HG02943 (cell line): ENCODE measurements at regions not wholly inside any gene's neighbourhood (a gene's known extent, or its start where the extent isn't known, plus 50 kb on each side); places are given as distances from the start of the nearest gene placed in this dataset.

ENCODE experiments used
- ATAC-seq: cut with Tn5 transposase; IDR thresholded peaks from one replicate; pipeline ENCODE4 v1.9.1; 2021; ENCODE audit warnings: mild to moderate bottlenecking, low read depth, moderate library complexity; ENCODE audit not compliant: unreplicated experiment

DNA sequence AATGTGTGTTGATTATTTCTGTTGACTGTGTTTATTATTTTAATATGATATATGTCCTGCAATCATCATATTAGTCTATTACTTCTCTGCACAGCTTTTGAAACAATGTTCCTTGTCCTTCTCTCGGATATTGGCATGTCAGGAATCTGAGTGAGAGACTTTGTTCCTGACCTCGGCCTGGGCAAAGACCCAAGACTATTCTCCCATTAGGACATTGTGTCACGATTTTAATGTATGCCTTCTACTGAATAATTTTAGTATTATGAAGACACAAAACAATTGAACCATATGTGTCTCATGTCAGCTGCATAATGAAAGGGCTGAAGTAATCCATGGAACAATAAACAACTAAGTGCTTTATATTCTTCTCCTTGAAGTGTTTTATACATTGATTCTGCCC is 580.8 kb upstream of the TENM3 start:
- ATAC-seq, result no peak

DNA sequence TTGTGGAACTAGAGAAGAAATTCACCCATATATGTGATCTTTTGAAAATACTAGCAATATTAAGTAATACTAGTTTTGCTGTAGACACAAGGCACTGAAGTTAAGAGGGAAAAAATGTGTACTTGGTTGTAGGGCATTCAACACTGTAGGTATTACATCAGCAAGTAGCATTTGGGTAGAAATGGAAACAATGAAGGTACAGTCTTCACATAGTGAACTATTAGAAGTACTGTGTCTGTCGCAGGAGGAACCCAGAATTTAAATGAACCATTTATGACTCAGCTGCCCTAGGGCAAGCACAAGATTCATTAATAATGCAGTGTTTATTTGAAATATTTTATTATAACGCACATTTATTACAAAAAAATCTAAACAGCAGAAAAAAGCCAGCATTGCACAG is 572.7 kb upstream of the TENM3 start:
- no peak for ATAC-seq

DNA sequence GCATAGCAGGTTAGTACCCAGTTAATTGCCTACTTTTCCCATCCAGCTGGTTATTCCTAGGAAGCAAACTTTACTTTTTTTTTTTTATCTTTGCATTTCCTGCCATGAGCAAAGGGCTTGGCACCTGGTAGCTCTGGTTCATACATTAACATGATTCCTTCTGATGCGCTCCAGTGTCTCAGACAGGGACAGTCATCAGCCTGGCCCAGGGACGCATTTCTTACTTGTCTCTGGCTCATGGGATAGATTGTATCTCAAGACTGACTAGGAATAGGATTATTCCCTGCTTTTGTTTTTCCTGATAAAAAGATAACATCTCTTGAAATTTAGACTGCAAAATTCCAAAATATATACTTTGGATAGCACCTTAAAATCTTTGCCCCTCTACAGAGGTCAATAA is 571.5 kb upstream of the TENM3 start:
- ATAC-seq, result no peak

DNA sequence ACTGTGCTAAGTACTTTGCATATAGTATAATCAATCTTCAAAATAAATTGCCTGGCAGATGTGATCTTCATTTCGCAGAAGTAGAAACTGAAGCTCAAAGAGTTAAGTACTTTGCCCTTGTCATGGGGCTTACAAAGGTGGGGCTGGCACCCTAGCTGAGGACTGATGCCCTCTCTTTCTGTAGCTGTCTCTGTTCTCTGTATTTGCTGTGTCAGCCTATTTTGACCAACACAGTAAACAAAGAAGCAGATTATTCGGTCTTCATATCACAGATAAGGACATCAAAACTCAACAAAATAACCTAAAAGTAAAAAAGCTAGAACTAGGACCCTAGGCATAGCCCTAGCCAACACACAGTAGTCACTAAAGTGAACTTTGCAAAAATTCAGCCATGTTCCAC is 570.5 kb upstream of the TENM3 start:
- ATAC-seq, result no peak

DNA sequence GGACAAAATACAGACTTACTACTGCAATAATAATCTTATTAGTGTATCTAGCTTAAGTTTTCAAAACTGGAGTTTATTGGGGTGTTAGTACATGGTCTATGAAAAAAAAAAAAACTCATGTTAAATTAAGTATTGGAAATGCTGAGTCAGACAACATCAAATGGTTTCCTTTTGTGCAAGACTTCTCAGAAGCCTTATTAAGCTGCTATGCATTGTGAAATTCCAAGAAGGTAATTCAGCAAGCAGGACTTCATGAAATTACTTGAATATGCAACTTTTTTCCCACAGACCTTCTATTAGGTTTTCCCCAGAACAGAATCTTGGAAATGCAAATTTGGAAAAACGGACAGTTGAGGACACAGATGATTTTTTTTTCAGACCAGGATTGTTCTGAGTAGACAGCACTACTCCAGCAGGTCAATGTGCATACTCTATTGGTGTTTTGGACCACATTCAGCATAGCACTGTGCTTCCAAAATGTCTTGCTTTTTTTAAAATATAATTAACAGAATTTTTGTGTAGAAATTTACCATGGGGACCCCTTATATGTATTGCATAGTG is 568.8 kb upstream of the TENM3 start:
- ATAC-seq, result no peak

- no peak for ATAC-seq
Measured at GRCh38 chr4:181676546-181676945, 566.7 kb upstream of the TENM3 start.

- no peak for ATAC-seq
Measured at GRCh38 chr4:181677201-181677600, 566.0 kb upstream of the TENM3 start.

DNA sequence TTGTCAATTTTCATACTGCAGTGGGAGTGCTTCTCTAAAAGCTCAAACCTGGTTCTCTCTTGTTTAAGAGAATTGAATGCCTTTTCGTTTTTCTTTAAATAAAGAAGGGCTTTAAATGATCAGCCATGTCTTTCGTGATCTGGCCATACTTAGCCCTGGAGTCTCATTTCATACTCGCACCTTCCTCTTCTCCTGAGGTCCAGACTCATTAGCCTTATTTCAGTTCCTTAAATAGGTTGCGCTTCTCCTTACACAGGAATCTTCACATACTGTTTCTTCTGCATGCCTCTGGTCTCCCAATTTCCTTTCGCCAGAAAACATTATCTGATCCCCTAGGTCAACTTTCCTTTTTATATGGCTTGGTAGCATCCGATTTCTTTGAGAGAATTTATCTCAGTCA is 565.6 kb upstream of the TENM3 start:
- no peak for ATAC-seq

- ATAC-seq, result no peak
Measured at GRCh38 chr4:181679754-181680153, 563.4 kb upstream of the TENM3 start.

DNA sequence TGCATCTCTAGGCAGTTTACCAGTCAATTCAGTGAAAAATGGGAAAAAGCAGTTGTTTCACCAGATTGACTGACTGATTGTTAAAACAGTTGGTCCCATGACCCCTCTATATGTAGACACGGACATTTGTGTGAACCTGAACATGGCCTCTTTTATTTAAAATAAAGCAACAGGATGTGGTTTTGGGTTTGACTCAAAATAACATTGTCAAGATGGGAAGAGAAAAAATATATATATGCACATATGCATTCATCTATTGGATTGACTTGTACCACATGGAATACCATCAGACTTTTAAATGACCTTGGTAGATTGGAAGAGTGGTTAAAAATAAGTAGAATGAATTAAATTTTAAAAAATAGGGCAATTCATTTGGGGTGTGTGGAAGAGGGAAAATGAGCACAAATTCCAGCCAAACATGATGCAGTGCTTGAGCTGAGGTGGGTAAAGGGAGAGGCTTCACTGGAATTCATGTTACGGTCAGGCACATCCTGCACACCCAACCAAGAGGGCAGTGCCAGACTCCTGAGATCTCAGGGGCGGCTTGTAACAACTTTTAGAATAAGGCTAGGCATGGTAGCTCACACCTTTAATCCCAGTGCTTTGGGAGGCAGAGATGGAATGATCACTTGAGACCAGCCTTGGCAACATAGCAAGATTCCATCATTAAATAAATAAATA is 560.7 kb upstream of the TENM3 start:
- no peak for ATAC-seq

DNA sequence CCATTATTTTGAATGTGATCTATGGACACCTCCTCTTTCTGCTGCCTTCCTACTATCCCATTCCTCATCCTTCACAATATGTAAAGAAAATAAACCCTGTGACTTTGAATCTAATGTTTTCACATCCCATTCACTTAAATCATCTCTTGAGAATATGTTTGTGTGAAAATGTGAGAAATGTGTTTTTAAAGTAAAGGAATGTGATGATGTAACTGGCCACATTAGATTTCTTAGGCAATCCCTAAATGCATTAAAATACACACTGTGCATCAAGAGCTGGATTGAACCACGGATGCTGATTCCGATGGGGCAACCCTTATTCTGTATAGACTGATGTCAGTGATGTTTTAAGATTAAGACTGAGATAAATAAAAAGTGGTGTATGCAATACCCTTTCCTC is 558.9 kb upstream of the TENM3 start:
- no peak for ATAC-seq

DNA sequence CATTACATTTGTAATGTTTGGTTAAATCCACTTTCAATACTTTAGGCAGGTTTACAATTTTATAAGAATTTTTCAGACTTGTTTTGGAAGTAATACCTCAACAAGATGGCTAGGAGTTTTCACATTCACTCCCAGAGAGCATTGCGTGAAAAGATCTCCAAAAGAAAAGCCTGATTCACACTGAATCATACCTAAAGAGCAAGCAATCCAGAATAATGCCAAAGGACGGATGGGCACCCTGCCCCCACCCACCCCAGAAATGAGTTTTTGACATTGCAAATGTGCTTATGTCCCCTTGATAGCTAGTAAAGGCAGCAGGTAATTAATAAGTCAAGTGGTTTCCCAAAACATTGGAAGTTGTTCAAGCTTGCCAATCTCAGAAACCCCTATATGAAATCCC is 557.7 kb upstream of the TENM3 start:
- ATAC-seq, result no peak

DNA sequence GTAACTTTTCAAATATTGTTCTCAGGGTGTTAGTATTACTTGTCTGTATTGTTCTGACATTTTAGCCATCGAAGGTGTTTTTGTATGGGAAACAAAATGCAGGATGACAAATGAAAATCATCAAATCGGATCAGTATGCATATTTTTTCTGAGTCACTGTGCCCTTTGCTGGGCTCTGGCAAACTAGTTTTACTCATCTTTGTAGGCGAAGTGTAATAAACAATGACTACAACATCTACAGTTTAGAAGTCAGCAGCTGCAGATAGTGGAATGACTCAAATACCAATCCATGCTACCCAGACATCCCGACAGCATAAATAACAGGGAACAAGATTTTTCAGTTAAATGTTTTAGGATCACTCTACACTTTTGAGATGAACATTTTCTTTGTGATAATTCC is 557.3 kb upstream of the TENM3 start:
- ATAC-seq, result no peak

GRCh38 chr4:181687116-181687515 is 556.1 kb upstream of the TENM3 start:
- ATAC-seq, result no peak

DNA sequence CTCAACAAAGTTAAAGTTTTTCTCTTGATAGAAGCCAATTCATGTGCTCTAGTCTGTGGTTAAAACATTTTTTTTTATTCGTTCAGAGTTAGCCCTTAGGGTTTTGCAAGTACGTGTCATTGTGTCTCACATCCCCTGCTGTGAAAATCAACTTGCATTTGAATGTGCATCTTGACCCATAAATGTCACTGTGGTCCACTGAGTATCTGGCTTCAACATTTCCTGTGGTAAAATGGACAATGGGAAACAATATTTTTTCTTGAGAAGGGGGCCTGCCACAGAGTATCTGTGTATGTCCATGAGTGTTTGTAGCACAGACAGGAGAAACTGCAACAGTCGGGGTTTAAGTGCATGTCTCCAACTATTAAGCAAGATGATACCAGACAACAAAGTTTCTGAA is 554.8 kb upstream of the TENM3 start:
- no peak for ATAC-seq

DNA sequence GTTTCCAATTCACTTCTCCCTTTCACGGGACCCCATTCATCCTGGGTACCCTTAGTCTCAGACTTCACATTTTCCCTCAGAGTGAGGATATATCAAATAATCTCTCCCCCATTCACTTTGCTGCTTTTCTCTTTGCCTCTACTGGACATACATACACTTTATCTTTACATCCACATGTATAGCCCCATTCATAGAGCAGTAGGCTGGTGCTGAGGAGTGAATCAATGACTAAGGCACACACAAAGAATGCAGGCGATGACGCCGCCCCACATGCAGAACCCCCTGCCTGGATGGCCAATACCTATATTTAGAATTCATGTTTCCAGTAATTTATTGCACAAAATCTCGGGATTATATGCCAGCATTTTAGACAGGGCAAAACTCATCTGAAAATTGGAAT is 554.3 kb upstream of the TENM3 start:
- ATAC-seq, result no peak

- no peak for ATAC-seq
Measured at GRCh38 chr4:181690498-181690897, 552.7 kb upstream of the TENM3 start.

GRCh38 chr4:181692965-181693364 is 550.2 kb upstream of the TENM3 start:
- ATAC-seq, result no peak

- ATAC-seq, result no peak
Measured at GRCh38 chr4:181693517-181693916, 549.7 kb upstream of the TENM3 start.

DNA sequence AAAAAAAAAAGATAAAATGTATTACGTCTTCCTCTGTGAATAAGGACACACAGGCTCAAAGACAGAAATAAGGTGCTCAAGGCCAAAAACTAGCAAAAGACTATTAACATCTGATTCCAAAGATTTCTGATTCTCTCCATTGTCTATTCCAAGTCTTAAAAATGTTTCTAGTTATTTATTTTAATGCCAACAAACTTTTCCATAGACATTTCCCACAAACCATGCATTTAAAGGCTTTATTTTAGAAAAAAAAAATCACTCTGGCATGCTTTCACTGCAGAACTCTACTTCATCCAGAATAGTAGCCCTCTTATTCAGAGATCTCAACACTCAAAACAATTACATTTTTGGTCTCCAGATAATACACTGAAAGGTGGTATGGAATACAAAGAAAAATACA is 545.0 kb upstream of the TENM3 start:
- ATAC-seq, result no peak

- no peak for ATAC-seq
Measured at GRCh38 chr4:181701214-181701613, 542.0 kb upstream of the TENM3 start.

GRCh38 chr4:181701894-181702293 is 541.3 kb upstream of the TENM3 start:
- no peak for ATAC-seq
